ENCODE measurements at regions not wholly inside any gene's neighbourhood (a gene's known extent, or its start where the extent isn't known, plus 50 kb on each side); places are given as distances from the start of the nearest gene placed in this dataset.
"Not testable (repeated sequence)": the region's sequence is repeated elsewhere in the genome, so short reads cannot be mapped to it uniquely, and the experiment has no call there.

GRCh38 chr10:80855348-80855971, 317.8 kb downstream of the SH2D4B start:
- no peak overlapping the region for H3K4me3 ChIP-seq (ENCODE audit: low read depth, low read length)
- TF ChIP-seq CTCF (IDR thresholded peaks at IDR 0.05; ENCODE audit: low read depth, low read length): no peak

DNA sequence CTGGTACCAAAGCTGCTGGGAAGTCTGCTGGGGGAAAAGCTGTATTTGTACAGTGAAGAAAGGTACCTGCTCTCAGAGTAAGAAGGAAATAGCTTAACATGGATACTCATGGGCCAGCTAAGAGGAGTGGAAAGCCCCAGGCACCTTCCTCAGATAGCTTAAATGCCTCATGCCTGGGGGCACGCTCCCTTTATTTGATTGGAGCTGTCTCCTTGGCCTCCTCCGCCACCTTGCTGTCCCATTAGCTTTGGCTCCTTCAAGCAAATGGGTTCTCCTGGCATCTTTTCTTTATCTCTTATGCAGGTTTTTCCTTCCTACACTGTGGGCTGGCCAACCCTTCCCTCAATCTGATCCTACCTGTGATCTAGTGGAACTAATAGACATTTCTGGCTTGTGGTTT, 318.5 kb downstream of the SH2D4B start:
- TF ChIP-seq CTCF (IDR thresholded peaks at IDR 0.05; ENCODE audit: low read depth, low read length): no peak

GRCh38 chr10:80859279-80859678, 321.6 kb downstream of the SH2D4B start:
- H3K4me3 ChIP-seq (ENCODE audit: low read depth, low read length): not testable (repeated sequence)

More for the DNA sequence above, 318.5 kb downstream of the SH2D4B start:
- no peak overlapping the region for H3K4me3 ChIP-seq (ENCODE audit: low read depth, low read length)

GRCh38 chr10:80860719-80861118, 323.0 kb downstream of the SH2D4B start:
- TF ChIP-seq CTCF (IDR thresholded peaks at IDR 0.05; ENCODE audit: low read depth, low read length): no peak
- no peak overlapping the region for H3K4me3 ChIP-seq (ENCODE audit: low read depth, low read length)

GRCh38 chr10:80861882-80862281, 324.2 kb downstream of the SH2D4B start:
- no peak overlapping the region for H3K4me3 ChIP-seq (ENCODE audit: low read depth, low read length)
- no peak for TF ChIP-seq CTCF (IDR thresholded peaks at IDR 0.05; ENCODE audit: low read depth, low read length)

DNA sequence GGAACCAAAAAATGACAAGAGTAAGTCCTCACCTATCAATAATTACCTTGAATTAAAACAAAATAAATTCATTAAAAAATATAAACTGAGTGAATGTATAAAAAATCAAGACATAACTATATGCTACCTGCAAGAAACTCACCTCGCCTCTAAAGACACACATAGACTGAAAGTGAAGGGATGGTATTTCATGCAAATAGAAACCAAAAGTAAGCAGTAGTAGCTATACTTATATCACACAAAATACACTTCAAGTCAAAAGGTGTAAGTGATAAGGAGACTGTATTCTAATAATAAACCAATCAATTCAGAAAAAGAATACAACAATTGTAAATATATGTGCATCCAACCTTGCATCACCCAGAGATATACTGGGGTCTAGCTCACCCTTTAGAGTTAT, 332.6 kb downstream of the SH2D4B start:
- TF ChIP-seq CTCF (IDR thresholded peaks at IDR 0.05; ENCODE audit: low read depth, low read length): no peak
- H3K4me3 ChIP-seq (ENCODE audit: low read depth, low read length): no peak overlapping the region

- TF ChIP-seq CTCF (IDR thresholded peaks at IDR 0.05; ENCODE audit: low read depth, low read length): no peak
- H3K4me3 ChIP-seq (ENCODE audit: low read depth, low read length): no peak overlapping the region
These were observed 333.4 kb downstream of the SH2D4B start for GRCh38 chr10:80871083-80871482.

GRCh38 chr10:80878330-80878729, 340.6 kb downstream of the SH2D4B start:
- TF ChIP-seq CTCF (IDR thresholded peaks at IDR 0.05; ENCODE audit: low read depth, low read length): no peak
- H3K4me3 ChIP-seq (ENCODE audit: low read depth, low read length): no peak overlapping the region

Measured in WI38 (cell line).